Skeletal muscle cell (primary cell): ENCODE measurements at regions not wholly inside any gene's neighbourhood (a gene's known extent, or its start where the extent isn't known, plus 50 kb on each side); places are given as distances from the start of the nearest gene placed in this dataset.

Source experiments
- DNase-seq: peaks from one replicate; pipeline ENCODE4 v3.0.0-alpha.2; 2010; ENCODE audit warnings: low read depth
- H3K4me3 ChIP-seq: 2 replicates; pipeline ENCODE4 v1.5.1; 2011; ENCODE audit warnings: low read depth, mild to moderate bottlenecking, control low read depth, low read length, moderate library complexity

GRCh38 chr12:5220099-5220498, 176.4 kb downstream of the KCNA5 start:
- DNase-seq: no peak
- no peak overlapping the region for H3K4me3 ChIP-seq

- DNase-seq: no peak
- H3K4me3 ChIP-seq: no peak overlapping the region
Observed at GRCh38 chr12:5220835-5221234, 177.2 kb downstream of the KCNA5 start.

- H3K4me3 ChIP-seq: no peak overlapping the region
- no peak for DNase-seq
Observed at GRCh38 chr12:5222011-5222461, 178.4 kb downstream of the KCNA5 start.

GRCh38 chr12:5222729-5223128, 179.1 kb downstream of the KCNA5 start:
- no peak for DNase-seq
- H3K4me3 ChIP-seq: no peak overlapping the region

- no peak overlapping the region for H3K4me3 ChIP-seq
- no peak for DNase-seq
Observed at GRCh38 chr12:5223881-5224280, 180.2 kb downstream of the KCNA5 start.

- no peak for DNase-seq
- H3K4me3 ChIP-seq: no peak overlapping the region
Observed at GRCh38 chr12:5226581-5226980, 182.9 kb downstream of the KCNA5 start.

GRCh38 chr12:5227708-5228373, 184.2 kb downstream of the KCNA5 start:
- no peak overlapping the region for H3K4me3 ChIP-seq
- no peak for DNase-seq

- H3K4me3 ChIP-seq: no peak overlapping the region
- no peak for DNase-seq
Observed at GRCh38 chr12:5230156-5230555, 186.5 kb downstream of the KCNA5 start.

- H3K4me3 ChIP-seq: no peak overlapping the region
- DNase-seq: no peak
Observed at GRCh38 chr12:5230861-5231260, 187.2 kb downstream of the KCNA5 start.

- H3K4me3 ChIP-seq: no peak overlapping the region
- DNase-seq: no peak
Observed at GRCh38 chr12:5232291-5232690, 188.6 kb downstream of the KCNA5 start.

- DNase-seq: no peak
- no peak overlapping the region for H3K4me3 ChIP-seq
Observed at GRCh38 chr12:5232826-5233500, 189.3 kb downstream of the KCNA5 start.

- no peak for DNase-seq
- no peak overlapping the region for H3K4me3 ChIP-seq
Observed at GRCh38 chr12:5236022-5236640, 192.5 kb downstream of the KCNA5 start.

GRCh38 chr12:5242440-5242839, 189.5 kb upstream of the NTF3 start:
- DNase-seq: no peak

GRCh38 chr12:5243014-5243413, 188.9 kb upstream of the NTF3 start:
- no peak overlapping the region for H3K4me3 ChIP-seq
- DNase-seq: no peak

More at GRCh38 chr12:5242440-5242839, 189.5 kb upstream of the NTF3 start:
- no peak overlapping the region for H3K4me3 ChIP-seq

GRCh38 chr12:5244513-5244972, 187.4 kb upstream of the NTF3 start:
- DNase-seq: no peak

GRCh38 chr12:5246196-5246595, 185.7 kb upstream of the NTF3 start:
- no peak for DNase-seq
- H3K4me3 ChIP-seq: no peak overlapping the region

More at GRCh38 chr12:5244513-5244972, 187.4 kb upstream of the NTF3 start:
- H3K4me3 ChIP-seq: no peak overlapping the region

- no peak for DNase-seq
- no peak overlapping the region for H3K4me3 ChIP-seq
Observed at GRCh38 chr12:5247144-5247543, 184.8 kb upstream of the NTF3 start.

- no peak for DNase-seq
- H3K4me3 ChIP-seq: no peak overlapping the region
Observed at GRCh38 chr12:5248230-5248629, 183.7 kb upstream of the NTF3 start.

- no peak for DNase-seq
- no peak overlapping the region for H3K4me3 ChIP-seq
Observed at GRCh38 chr12:5248999-5249526, 182.8 kb upstream of the NTF3 start.

- no peak overlapping the region for H3K4me3 ChIP-seq
- DNase-seq: no peak
Observed at GRCh38 chr12:5251092-5251491, 180.8 kb upstream of the NTF3 start.
